ENCODE measurements at regions not wholly inside any gene's neighbourhood (a gene's known extent, or its start where the extent isn't known, plus 50 kb on each side); places are given as distances from the start of the nearest gene placed in this dataset.
A peak's percentile ranks its signal among the peaks of the same experiment; 100 is the strongest.
"Not testable (repeated sequence)": the region's sequence is repeated elsewhere in the genome, so short reads cannot be mapped to it uniquely, and the experiment has no call there.

DNA sequence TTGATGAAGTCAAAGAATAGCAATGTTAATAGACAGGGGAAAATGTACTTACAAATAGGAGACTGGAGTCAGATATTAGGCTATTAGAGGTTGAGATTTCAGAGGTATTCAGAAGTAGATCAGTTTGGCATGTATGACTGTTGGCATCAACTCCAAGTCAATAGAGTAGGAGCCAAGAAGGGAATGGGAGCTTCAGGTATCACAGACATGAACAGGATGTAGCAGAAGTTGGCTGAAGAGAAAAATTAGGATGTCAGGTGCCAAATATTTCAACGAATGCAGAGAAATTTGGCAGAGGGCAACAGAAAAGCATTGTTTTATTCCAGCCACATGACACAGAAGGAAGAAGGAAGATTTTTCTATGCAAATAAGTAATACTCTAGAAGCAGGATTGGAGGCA lies 69.7 kb downstream of the GLYATL1 start:
- no peak for DNase-seq (ENCODE audit: low spot score)

GRCh38 chr11:59009661-59010060 lies 70.4 kb downstream of the GLYATL1 start:
- DNase-seq (ENCODE audit: low spot score), result peak; percentile 10

- no peak for DNase-seq (ENCODE audit: low spot score)
Observed at GRCh38 chr11:59010708-59011107, 71.4 kb downstream of the GLYATL1 start.

DNA sequence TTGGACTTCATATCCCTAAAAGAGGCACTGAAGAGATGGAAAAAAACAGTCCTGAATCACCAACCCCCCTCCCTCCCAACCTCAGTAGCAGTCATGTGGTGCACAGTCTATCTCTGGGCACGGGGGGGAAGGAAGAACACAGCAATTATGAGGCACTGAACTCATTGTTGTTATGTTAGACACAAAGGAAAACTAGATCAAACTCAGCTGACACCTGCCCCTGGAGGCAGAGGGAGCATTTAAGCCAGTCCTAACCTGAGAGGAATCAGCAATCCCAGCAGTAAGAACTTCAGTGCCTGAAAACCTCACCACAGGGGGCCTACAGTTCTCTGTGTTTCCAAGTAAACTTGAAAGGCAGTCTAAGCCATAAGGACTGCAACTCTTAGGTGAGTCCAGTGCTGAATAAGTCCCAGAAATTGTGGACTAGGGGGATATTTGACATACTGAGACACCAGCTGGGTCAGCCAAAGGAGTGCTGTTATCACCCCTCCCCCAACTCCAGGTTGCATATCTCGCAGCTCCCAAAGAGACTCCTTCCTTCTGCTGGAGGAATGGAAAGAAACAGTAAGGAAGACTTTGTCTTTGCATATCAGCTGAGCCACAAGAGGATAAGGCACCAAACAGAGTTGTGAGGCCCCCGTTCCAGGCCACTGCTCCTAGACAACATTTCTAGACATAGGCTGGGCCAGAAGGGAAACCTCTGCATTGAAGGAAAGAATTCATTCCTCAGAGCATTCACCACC lies 72.5 kb downstream of the GLYATL1 start:
- no peak for DNase-seq (ENCODE audit: low spot score)

GRCh38 chr11:59012398-59013265 lies 73.3 kb downstream of the GLYATL1 start:
- no peak for DNase-seq (ENCODE audit: low spot score)

GRCh38 chr11:59025097-59025496 lies 61.0 kb upstream of the GLYATL1B start:
- DNase-seq (ENCODE audit: low spot score), result no peak

GRCh38 chr11:59028105-59028504 lies 58.0 kb upstream of the GLYATL1B start:
- DNase-seq (ENCODE audit: low spot score), result no peak

GRCh38 chr11:59029366-59029889 lies 56.7 kb upstream of the GLYATL1B start:
- no peak for DNase-seq (ENCODE audit: low spot score)

- DNase-seq (ENCODE audit: low spot score), result no peak
Observed at GRCh38 chr11:59030037-59030436, 56.1 kb upstream of the GLYATL1B start.

DNA sequence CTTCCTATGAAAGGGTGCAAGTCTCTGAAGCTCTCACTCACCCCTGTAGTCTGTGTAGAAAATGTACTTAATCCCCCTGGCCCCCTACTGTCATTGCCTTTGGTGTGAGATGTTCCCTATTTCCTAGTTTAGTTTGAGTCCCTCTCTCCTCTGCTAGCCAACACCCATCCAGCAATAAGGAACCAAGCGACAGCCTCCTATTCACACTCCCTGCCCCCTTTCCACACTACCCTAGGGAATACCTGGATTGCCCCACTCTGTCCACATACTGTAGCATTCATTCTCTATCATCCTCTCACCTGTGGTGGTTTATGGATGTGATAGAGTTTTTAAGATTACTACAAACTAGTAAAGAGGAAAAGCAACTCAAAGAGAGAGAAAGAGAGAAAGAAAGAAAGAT lies 54.4 kb upstream of the GLYATL1B start:
- DNase-seq (ENCODE audit: low spot score), result not testable (repeated sequence)
